GM23338 (cell line): ENCODE measurements at regions not wholly inside any gene's neighbourhood (a gene's known extent, or its start where the extent isn't known, plus 50 kb on each side); places are given as distances from the start of the nearest gene placed in this dataset.

Experiments used
- CTCF ChIP-seq, 2 experiments: fragments of 200-600 bp in 1 of 2; sonication (generic) in 1 of 2; conservative IDR thresholded peaks; 2 replicates each; pipeline versions ENCODE4 v1.5.1 to v1.6.1; 2016 to 2017; ENCODE audit warnings: antibody characterized with exemption in 2 of 2, low read depth in 2 of 2, mild to moderate bottlenecking in 2 of 2, moderate library complexity in 1 of 2
- EZH2 ChIP-seq: fragments of 200-600 bp; sonication (generic); IDR thresholded peaks from one replicate; pipeline ENCODE4 v1.8.0; 2017; ENCODE audit warnings: antibody characterized with exemption, mild to moderate bottlenecking, low read depth; ENCODE audit not compliant: unreplicated experiment
- POLR2AphosphoS5 ChIP-seq: IDR thresholded peaks from 2 replicates; pipeline ENCODE4 v1.6.1; 2016; ENCODE audit warnings: antibody characterized with exemption, low read depth
- REST ChIP-seq: IDR thresholded peaks from one replicate; pipeline ENCODE4 v1.6.1; 2018; ENCODE audit warnings: antibody characterized with exemption; ENCODE audit not compliant: unreplicated experiment
- ZNF114 ChIP-seq: fragments of 250-450 bp; sonication (Bioruptor Pico); IDR thresholded peaks from 2 replicates; pipeline ENCODE4 v1.5.0; 2020; ENCODE audit warnings: mild to moderate bottlenecking, moderate library complexity

GRCh38 chr2:70374616-70375015, 72.7 kb upstream of the FAM136A start:
- TF ChIP-seq EZH2 (no peak), CTCF (conservative IDR thresholded peaks at IDR 0.05; ENCODE audit: low read depth in 2 of 2) (no peak), REST (no peak), POLR2AphosphoS5 (no peak), ZNF114 (CRISPR knock-in tag) (no peak)
